OCI-LY1 (cell line): ENCODE measurements at regions not wholly inside any gene's neighbourhood (a gene's known extent, or its start where the extent isn't known, plus 50 kb on each side); places are given as distances from the start of the nearest gene placed in this dataset.

Experiments
- EZH2 ChIP-seq: fragments of 200-600 bp; sonication (generic), shearing (Covaris generic); IDR thresholded peaks from 2 replicates; pipeline ENCODE4 v1.8.0; 2017; ENCODE audit warnings: borderline replicate concordance, mixed run types, mild to moderate bottlenecking, antibody characterized with exemption, low read length, moderate library complexity, mixed read lengths
- TF ChIP-seq, protein P1 (sequence below): fragments of 200-600 bp; sonication (generic), shearing (Covaris generic); IDR thresholded peaks from 2 replicates; pipeline ENCODE4 v1.5.1; 2017; ENCODE audit warnings: mild to moderate bottlenecking, antibody characterized with exemption, low read length, moderate library complexity, mixed read lengths

DNA sequence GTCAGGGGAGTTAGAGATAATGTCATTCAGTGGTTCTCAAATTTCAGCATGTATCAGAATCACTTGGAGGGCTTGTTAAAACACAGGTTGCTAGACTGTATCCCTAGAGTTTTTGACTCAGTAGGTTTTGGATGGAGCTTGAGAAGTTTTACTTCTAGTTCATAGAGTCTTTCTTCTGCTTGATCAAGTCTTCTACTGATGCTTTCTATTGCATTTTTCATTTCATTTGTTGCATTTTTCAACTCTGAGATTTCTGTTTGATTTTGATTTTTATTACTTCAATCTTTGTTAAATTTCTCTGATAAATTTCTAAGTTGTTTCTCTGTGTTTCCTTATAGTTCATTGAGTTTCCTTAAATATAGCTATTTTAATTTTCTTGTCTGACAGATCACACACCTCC, 361.4 kb downstream of the RAPGEF2 start:
- TF ChIP-seq, protein P1, sequence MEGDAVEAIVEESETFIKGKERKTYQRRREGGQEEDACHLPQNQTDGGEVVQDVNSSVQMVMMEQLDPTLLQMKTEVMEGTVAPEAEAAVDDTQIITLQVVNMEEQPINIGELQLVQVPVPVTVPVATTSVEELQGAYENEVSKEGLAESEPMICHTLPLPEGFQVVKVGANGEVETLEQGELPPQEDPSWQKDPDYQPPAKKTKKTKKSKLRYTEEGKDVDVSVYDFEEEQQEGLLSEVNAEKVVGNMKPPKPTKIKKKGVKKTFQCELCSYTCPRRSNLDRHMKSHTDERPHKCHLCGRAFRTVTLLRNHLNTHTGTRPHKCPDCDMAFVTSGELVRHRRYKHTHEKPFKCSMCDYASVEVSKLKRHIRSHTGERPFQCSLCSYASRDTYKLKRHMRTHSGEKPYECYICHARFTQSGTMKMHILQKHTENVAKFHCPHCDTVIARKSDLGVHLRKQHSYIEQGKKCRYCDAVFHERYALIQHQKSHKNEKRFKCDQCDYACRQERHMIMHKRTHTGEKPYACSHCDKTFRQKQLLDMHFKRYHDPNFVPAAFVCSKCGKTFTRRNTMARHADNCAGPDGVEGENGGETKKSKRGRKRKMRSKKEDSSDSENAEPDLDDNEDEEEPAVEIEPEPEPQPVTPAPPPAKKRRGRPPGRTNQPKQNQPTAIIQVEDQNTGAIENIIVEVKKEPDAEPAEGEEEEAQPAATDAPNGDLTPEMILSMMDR: no peak
- TF ChIP-seq EZH2: no peak
